ENCODE measurements at regions not wholly inside any gene's neighbourhood (a gene's known extent, or its start where the extent isn't known, plus 50 kb on each side); places are given as distances from the start of the nearest gene placed in this dataset.

DNA sequence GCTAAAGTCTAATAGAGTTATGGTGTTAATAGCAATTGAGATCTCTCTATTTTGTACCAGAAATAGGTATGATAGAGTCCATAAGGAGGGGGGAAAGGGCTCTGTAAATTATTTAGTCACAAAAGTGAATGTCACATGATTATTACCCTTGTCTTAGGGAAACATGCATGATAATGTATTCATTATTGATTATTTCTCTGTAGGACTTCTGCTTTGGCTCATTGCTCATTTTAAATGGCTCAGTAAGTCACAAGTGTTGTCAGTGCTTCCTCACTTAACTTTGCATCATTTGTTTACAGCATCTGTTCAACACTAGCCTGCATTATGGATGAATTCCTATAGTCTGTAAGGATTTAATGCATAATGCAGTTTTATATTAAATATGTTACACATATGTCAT is 788.8 kb upstream of the EDIL3 start:
- no peak overlapping the region for H3K27ac ChIP-seq (ENCODE audit: low read length)
- H3K4me1 ChIP-seq (ENCODE audit: control insufficient read depth, insufficient read depth, low read length) = no peaks in the 10 kb centered on the region
- intact Hi-C loops (cut with DNase I) = no loop called here
- no peaks in the 10 kb centered on the region for H3K27me3 ChIP-seq (ENCODE audit: control insufficient read depth, insufficient read depth)
- no peaks in the 10 kb centered on the region for H3K9me3 ChIP-seq (ENCODE audit: control insufficient read depth, low read length)
- no peak for ATAC-seq
- no peak for DNase-seq
- no peak overlapping the region for H3K4me3 ChIP-seq (ENCODE audit: low read length)

DNA sequence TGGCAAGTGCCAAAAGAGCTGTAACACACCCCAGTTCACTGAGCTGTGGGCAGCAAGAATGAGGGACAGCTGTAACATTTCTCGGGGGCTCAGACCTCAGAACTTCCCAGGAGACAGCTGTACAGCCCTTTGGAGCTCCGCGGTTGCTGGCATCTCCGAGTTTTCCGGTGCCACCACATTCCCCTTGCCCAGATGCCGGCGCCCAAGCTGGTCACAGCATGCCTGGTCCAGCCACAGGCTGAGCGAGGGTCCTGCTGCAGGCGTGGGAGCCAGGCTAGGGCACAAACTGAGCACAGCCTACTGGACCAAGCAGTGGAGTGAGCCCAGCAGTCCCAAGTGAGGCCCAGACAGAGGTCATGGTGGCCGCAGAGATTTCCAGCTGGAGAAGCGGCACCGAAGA is 797.7 kb upstream of the EDIL3 start:
- Histone ChIP-seq H3K9me3 (ENCODE audit: control insufficient read depth, low read length) (no peaks in the 10 kb centered on the region), H3K4me1 (ENCODE audit: control insufficient read depth, insufficient read depth, low read length) (no peaks in the 10 kb centered on the region), H3K27me3 (ENCODE audit: control insufficient read depth, insufficient read depth) (no peaks in the 10 kb centered on the region), H3K27ac (ENCODE audit: low read length) (no peak overlapping the region), H3K4me3 (ENCODE audit: low read length) (no peak overlapping the region)
- DNase-seq (no peak), ATAC-seq (no peak)
- intact Hi-C loops (cut with DNase I) = no loop called here
- 88% methylated on average over 12 of the region's 12 CpGs for WGBS

DNA sequence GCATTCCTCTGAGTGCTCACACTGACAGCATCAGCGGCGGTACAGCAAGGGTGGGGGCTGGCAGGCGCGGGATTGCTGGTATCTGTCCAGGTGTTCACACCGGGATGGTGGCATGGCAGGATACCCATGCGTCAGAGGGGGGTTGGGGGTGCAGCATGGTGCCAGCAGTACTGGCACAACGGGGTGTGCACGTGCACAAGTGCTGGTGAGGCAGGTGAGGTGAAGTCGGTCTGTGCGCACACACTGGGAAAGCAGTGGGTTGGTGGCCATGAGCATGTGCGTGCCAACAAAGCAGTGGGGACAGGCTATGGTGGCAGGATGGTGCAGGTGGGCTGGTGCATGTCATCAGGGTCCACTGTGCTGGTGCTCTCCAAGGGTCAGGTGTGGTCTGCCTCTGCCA is 819.6 kb upstream of the EDIL3 start:
- intact Hi-C loops (cut with DNase I) = no loop called here
- no peaks in the 10 kb centered on the region for H3K27me3 ChIP-seq (ENCODE audit: control insufficient read depth, insufficient read depth)
- no peak for ATAC-seq
- WGBS = 90% methylated on average over 11 of the region's 11 CpGs
- H3K27ac ChIP-seq (ENCODE audit: low read length) = no peak overlapping the region
- H3K4me3 ChIP-seq (ENCODE audit: low read length) = no peak overlapping the region
- no peaks in the 10 kb centered on the region for H3K4me1 ChIP-seq (ENCODE audit: control insufficient read depth, insufficient read depth, low read length)
- peak in 1 of 3 donors; percentile 29 for DNase-seq
- H3K9me3 ChIP-seq (ENCODE audit: control insufficient read depth, low read length) = no peaks in the 10 kb centered on the region

DNA sequence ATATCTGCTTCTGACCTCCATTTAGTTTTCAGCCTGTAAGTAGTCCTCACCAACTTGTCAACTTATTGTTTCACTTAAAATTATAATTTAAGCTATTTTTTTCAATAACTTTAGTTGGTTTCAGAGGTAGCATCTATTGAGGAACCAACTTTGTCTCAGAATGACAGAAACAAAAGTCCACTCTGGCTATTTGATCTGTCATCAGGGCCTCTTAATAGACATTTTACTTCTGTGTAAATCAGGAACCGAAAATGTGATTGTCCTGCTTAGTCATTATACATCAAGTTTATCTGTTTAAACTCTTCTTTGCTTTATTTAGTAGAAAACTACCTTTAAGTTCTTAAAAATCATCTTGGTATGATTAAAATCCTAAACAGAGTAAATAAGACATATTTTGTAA is 820.8 kb upstream of the EDIL3 start:
- no peaks in the 10 kb centered on the region for H3K4me1 ChIP-seq (ENCODE audit: control insufficient read depth, insufficient read depth, low read length)
- ATAC-seq (no peak), DNase-seq (no peak)
- H3K9me3 ChIP-seq (ENCODE audit: control insufficient read depth, low read length) = no peaks in the 10 kb centered on the region
- H3K4me3 ChIP-seq (ENCODE audit: low read length) = no peak overlapping the region
- intact Hi-C loops (cut with DNase I) = no loop called here
- H3K27me3 ChIP-seq (ENCODE audit: control insufficient read depth, insufficient read depth) = no peaks in the 10 kb centered on the region
- 56% methylated on average over 1 of the region's 1 CpG for WGBS
- no peak overlapping the region for H3K27ac ChIP-seq (ENCODE audit: low read length)

DNA sequence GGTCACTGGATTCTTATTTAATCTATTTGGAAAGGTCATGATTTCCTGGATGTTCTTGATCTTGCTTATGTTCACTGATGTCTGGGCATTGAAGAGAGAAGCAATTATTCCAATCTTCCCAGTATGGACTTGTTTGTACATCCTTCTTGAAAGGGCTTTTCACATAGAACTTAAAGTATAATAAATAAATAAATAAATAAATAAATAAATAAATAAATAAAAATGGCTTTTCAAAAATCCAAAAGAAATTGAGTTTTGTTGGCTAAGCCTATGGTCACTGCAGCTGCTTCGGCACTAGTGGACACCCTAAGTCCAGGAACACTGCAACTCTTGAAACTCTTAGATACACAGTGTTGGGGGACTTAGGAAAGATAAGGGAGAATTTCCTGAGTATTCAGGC is 840.7 kb upstream of the EDIL3 start:
- no peak for ATAC-seq

DNA sequence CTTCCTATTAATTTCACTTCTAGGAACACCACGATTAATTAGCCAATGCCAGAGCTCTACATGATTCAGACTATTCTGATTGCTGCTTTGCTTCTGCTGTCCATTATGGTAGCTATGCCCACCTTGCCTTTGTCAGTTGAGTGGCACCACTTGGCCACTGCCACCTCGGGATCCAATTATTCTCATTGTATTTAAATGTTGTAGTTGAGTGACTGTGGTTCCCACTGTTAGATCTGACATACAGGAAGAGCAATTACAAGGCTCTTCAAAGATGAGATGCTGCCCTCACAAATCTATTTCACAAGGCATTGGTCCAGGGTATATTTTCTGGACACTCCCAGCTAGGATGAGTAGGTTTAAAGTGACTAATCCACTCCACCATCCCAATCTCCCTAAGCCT is 864.5 kb upstream of the EDIL3 start:
- intact Hi-C loops (cut with DNase I) = no loop called here
- ATAC-seq (no peak), DNase-seq (no peak)
- Histone ChIP-seq H3K9me3 (ENCODE audit: control insufficient read depth, low read length) (peaks cover 2% of the 10 kb centered on the region), H3K4me3 (ENCODE audit: low read length) (no peak overlapping the region), H3K27me3 (ENCODE audit: control insufficient read depth, insufficient read depth) (no peaks in the 10 kb centered on the region), H3K4me1 (ENCODE audit: control insufficient read depth, insufficient read depth, low read length) (no peaks in the 10 kb centered on the region), H3K27ac (ENCODE audit: low read length) (no peak overlapping the region)
- WGBS = 71% methylated on average over 2 of the region's 2 CpGs

More for the DNA sequence above, 840.7 kb upstream of the EDIL3 start:
- H3K4me3 ChIP-seq (ENCODE audit: low read length) = no peak overlapping the region
- intact Hi-C loops (cut with DNase I) = no loop called here
- no peaks in the 10 kb centered on the region for H3K9me3 ChIP-seq (ENCODE audit: control insufficient read depth, low read length)
- H3K27ac ChIP-seq (ENCODE audit: low read length) = no peak overlapping the region
- H3K4me1 ChIP-seq (ENCODE audit: control insufficient read depth, insufficient read depth, low read length) = no peaks in the 10 kb centered on the region
- WGBS = 91% methylated on average over 1 of the region's 1 CpG
- no peak for DNase-seq
- no peaks in the 10 kb centered on the region for H3K27me3 ChIP-seq (ENCODE audit: control insufficient read depth, insufficient read depth)

DNA sequence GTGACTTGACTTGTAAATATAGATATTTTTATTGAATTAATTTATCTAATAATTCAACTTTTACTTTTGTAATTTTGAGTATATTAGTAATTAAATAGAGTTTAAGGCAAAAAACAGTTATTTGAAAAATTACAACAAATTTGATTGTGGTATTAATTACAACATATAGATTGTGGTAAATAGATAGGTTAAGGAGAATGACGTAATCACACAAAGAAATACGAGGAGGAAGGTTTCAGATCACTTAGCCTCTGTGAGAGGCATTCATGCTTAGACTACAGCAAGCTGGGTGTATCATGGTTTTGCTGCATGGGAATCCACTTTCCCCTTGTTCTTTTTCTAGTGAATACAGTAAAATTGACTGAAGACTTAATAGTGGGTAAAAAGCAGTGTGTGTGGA is 878.4 kb upstream of the EDIL3 start:
- no peaks in the 10 kb centered on the region for H3K27me3 ChIP-seq (ENCODE audit: control insufficient read depth, insufficient read depth)
- 72% methylated on average over 2 of the region's 2 CpGs for WGBS
- H3K9me3 ChIP-seq (ENCODE audit: control insufficient read depth, low read length) = no peaks in the 10 kb centered on the region
- ATAC-seq (no peak), DNase-seq (no peak)
- no peak overlapping the region for H3K27ac ChIP-seq (ENCODE audit: low read length)
- H3K4me3 ChIP-seq (ENCODE audit: low read length) = no peak overlapping the region
- H3K4me1 ChIP-seq (ENCODE audit: control insufficient read depth, insufficient read depth, low read length) = no peaks in the 10 kb centered on the region
- intact Hi-C loops (cut with DNase I) = no loop called here

DNA sequence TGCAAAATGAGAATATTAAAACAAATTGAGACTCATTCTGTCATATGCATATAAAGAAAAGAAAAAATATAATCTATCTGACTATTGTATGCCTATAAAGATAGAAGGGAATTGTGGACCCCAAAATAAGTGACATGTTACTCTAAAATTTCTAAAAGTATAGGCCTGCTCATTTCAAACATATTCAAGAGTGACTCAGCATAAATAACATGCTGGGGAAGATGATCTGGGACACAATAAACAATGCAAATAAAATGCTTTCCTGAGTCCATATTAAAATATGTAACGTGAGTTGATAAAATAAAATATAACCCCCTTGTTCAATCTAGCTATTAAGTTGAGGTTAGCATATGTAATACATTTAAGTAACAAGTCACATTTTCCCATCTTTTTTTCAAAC is 882.0 kb upstream of the EDIL3 start:
- intact Hi-C loops (cut with DNase I) = no loop called here
- Histone ChIP-seq H3K27ac (ENCODE audit: low read length) (no peak overlapping the region), H3K4me3 (ENCODE audit: low read length) (no peak overlapping the region), H3K27me3 (ENCODE audit: control insufficient read depth, insufficient read depth) (no peaks in the 10 kb centered on the region), H3K4me1 (ENCODE audit: control insufficient read depth, insufficient read depth, low read length) (no peaks in the 10 kb centered on the region), H3K9me3 (ENCODE audit: control insufficient read depth, low read length) (no peaks in the 10 kb centered on the region)
- ATAC-seq = no peak
- no peak for DNase-seq
- 85% methylated on average over 1 of the region's 1 CpG for WGBS

DNA sequence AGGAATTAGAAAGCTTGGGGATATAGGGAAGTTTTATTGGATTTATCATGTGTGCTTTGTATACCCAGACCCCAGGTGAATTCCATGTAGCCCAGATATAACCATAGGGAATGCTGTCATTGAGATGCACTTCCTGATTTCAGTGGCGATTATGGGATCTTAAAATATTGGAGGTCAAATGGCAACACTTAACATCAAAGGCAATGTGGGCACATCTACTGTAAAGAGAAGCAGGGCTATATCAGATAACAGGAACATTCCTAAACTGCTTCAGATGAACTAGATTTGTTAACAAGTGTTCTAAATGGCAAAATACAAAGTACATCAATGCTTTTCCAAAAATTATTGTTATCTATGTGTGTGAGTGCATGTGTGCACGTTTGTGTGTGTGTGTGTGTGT is 883.5 kb upstream of the EDIL3 start:
- H3K4me3 ChIP-seq (ENCODE audit: low read length) = no peak overlapping the region
- 29% methylated on average over 2 of the region's 2 CpGs for WGBS
- no peak for ATAC-seq
- intact Hi-C loops (cut with DNase I) = no loop called here
- no peaks in the 10 kb centered on the region for H3K4me1 ChIP-seq (ENCODE audit: control insufficient read depth, insufficient read depth, low read length)
- DNase-seq = no peak
- H3K27me3 ChIP-seq (ENCODE audit: control insufficient read depth, insufficient read depth) = no peaks in the 10 kb centered on the region
- no peaks in the 10 kb centered on the region for H3K9me3 ChIP-seq (ENCODE audit: control insufficient read depth, low read length)
- H3K27ac ChIP-seq (ENCODE audit: low read length) = no peak overlapping the region

DNA sequence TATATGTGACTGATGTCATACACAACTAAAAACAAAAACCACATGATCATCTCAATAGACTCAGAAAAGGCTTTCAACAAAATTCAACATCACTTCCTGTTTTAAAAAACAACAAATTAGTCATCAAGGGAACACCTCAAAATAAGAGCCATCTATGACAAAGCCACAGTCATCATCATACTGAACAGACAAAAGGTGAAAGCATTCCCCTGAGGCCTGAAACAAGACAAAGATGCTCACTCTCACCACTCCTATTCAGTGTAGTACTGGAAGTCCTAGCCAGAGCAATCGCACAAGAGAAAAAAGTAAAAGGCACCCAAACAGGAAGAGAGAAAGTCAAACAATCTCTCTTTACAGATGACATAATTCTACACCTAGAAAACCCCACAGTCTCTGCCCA is 893.5 kb upstream of the EDIL3 start:
- Histone ChIP-seq H3K27me3 (ENCODE audit: control insufficient read depth, insufficient read depth) (no peaks in the 10 kb centered on the region), H3K4me3 (ENCODE audit: low read length) (no peak overlapping the region), H3K27ac (ENCODE audit: low read length) (no peak overlapping the region), H3K9me3 (ENCODE audit: control insufficient read depth, low read length) (no peaks in the 10 kb centered on the region), H3K4me1 (ENCODE audit: control insufficient read depth, insufficient read depth, low read length) (no peaks in the 10 kb centered on the region)
- intact Hi-C loops (cut with DNase I) = no loop called here
- DNase-seq (no peak), ATAC-seq (no peak)
- 81% methylated on average over 1 of the region's 1 CpG for WGBS

DNA sequence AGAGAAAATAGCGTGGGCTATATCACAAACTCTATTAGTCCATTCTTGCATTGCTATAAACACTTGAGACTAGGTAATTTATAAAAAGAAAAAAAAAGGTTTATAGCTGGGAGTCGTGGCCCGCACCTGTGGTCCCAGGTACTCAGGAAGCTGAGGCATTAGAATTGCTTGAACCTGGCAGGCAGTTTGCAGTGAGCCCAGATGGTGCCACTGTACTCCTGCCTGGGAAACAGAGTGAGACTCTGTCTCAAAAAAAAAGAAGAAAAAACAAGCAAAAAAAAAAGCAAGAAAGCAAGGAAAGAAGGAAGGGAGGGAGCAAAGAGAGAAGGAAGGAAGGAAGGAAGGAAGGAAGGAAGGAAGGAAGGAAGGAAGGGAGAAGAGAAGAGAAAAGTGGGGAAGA is 904.2 kb upstream of the EDIL3 start:
- no peak for DNase-seq
- WGBS = 83% methylated on average over 3 of the region's 3 CpGs

DNA sequence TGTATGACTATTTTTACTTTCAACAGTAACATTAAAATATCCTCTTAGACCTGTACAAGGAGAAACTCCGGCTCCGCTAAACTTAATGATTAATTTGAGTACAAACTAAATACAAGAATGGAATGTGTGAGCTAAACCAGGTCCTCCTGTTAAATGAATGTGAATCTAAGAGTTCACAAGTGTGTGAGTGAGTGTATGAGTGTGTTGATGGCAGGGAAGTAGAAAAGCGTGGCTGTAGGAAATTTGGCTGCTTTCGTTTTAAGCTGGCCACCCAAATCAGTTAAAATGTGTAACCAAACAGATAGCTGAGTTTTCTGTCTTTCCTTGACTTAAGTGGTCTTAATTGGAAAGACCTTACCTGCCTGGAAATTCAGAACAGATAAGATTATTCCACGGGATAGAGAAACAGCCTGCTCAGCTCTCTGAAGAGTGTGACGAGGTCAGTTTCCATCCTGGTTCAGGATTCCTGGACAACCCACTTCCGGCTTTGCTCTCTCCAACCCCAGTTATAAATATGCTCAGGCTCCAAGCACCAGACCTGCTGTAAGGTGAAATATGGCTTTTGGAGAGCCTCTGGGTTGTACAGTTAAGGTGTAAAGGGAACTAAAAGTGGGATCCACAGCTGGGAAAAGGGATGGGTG is 908.6 kb upstream of the EDIL3 start:
- intact Hi-C loops (cut with DNase I) = no loop called here
- 38% methylated on average over 7 of the region's 7 CpGs for WGBS
- DNase-seq (peak in 1 of 3 donors; percentile 14), ATAC-seq (peak; percentile 79 to 82)
- H3K27me3 ChIP-seq (ENCODE audit: control insufficient read depth, insufficient read depth) = no peaks in the 10 kb centered on the region
- H3K4me3 ChIP-seq (ENCODE audit: low read length) = peak overlapping the region; percentile 50
- no peaks in the 10 kb centered on the region for H3K9me3 ChIP-seq (ENCODE audit: control insufficient read depth, low read length)
- no peak overlapping the region for H3K27ac ChIP-seq (ENCODE audit: low read length)
- H3K4me1 ChIP-seq (ENCODE audit: control insufficient read depth, insufficient read depth, low read length) = no peaks in the 10 kb centered on the region

More for the DNA sequence above, 904.2 kb upstream of the EDIL3 start:
- ATAC-seq = no peak
- H3K4me1 ChIP-seq (ENCODE audit: control insufficient read depth, insufficient read depth, low read length) = no peaks in the 10 kb centered on the region
- H3K4me3 ChIP-seq (ENCODE audit: low read length) = no peak overlapping the region
- H3K9me3 ChIP-seq (ENCODE audit: control insufficient read depth, low read length) = no peaks in the 10 kb centered on the region
- intact Hi-C loops (cut with DNase I) = no loop called here
- H3K27me3 ChIP-seq (ENCODE audit: control insufficient read depth, insufficient read depth) = no peaks in the 10 kb centered on the region
- H3K27ac ChIP-seq (ENCODE audit: low read length) = no peak overlapping the region
